Loucy (cell line): ENCODE measurements at regions not wholly inside any gene's neighbourhood (a gene's known extent, or its start where the extent isn't known, plus 50 kb on each side); places are given as distances from the start of the nearest gene placed in this dataset.

Source experiments
- H2AFZ ChIP-seq: fragments of 200-600 bp; sonication (generic); 2 replicates; pipeline ENCODE4 v1.6.0; 2016; ENCODE audit warnings: antibody characterized with exemption, mild to moderate bottlenecking, low read length, moderate library complexity
- H3F3A ChIP-seq: fragments of 200-600 bp; 2 replicates; pipeline ENCODE4 v1.6.0; 2016; ENCODE audit warnings: antibody characterized with exemption, low read depth, mild to moderate bottlenecking
- H3K27me3 ChIP-seq: fragments of 200-600 bp; sonication (generic); 2 replicates; pipeline ENCODE4 v1.6.1; 2014; ENCODE audit warnings: low read length, mild to moderate bottlenecking; ENCODE audit not compliant: insufficient read depth, poor library complexity, severe bottlenecking
- H3K36me3 ChIP-seq: fragments of 200-600 bp; sonication (generic); 2 replicates; pipeline ENCODE4 v1.6.1; 2016; ENCODE audit warnings: low read length; ENCODE audit not compliant: insufficient read depth
- H3K4me1 ChIP-seq: fragments of 200-600 bp; sonication (generic); 2 replicates; pipeline ENCODE4 v1.5.1; 2014; ENCODE audit warnings: low read length, mild to moderate bottlenecking; ENCODE audit not compliant: insufficient read depth, poor library complexity, severe bottlenecking
- H3K4me2 ChIP-seq: fragments of 200-600 bp; sonication (generic); 2 replicates; pipeline ENCODE4 v1.6.0; 2014; ENCODE audit warnings: antibody characterized with exemption, low read length, low read depth, mild to moderate bottlenecking; ENCODE audit not compliant: poor library complexity, severe bottlenecking
- H3K4me3 ChIP-seq: fragments of 200-600 bp; sonication (generic); 2 replicates; pipeline ENCODE4 v1.5.1; 2014; ENCODE audit warnings: low read length, mild to moderate bottlenecking, mixed read lengths; ENCODE audit not compliant: poor library complexity, severe bottlenecking
- H3K79me2 ChIP-seq: fragments of 200-600 bp; sonication (generic); 2 replicates; pipeline ENCODE4 v1.6.1; 2014; ENCODE audit warnings: low read length; ENCODE audit not compliant: insufficient read depth
- H3K9ac ChIP-seq: fragments of 200-600 bp; sonication (generic); 2 replicates; pipeline ENCODE4 v1.6.0; 2014; ENCODE audit warnings: mild to moderate bottlenecking, low read depth, low read length, moderate library complexity; ENCODE audit not compliant: poor library complexity, severe bottlenecking
- H3K9me2 ChIP-seq: fragments of 200-600 bp; sonication (generic); replicated peaks from 2 replicates; pipeline ENCODE4 v1.6.1; 2016; ENCODE audit warnings: low read depth, low read length, mixed read lengths
- H3K9me3 ChIP-seq: fragments of 200-600 bp; sonication (generic); 2 replicates; pipeline ENCODE4 v1.6.1; 2014; ENCODE audit warnings: mild to moderate bottlenecking, antibody characterized with exemption, low read length, low read depth; ENCODE audit not compliant: insufficient read depth
- H4K20me1 ChIP-seq: fragments of 200-600 bp; sonication (generic); 2 replicates; pipeline ENCODE4 v1.6.0; 2014; ENCODE audit warnings: antibody characterized with exemption, low read length, mild to moderate bottlenecking; ENCODE audit not compliant: insufficient read depth, poor library complexity, severe bottlenecking
- EZH2phosphoT487 ChIP-seq: fragments of 200-600 bp; IDR thresholded peaks from 2 replicates; pipeline ENCODE4 v1.6.1; 2018; ENCODE audit warnings: antibody characterized with exemption, mild to moderate bottlenecking, moderate library complexity, borderline replicate concordance
- TF ChIP-seq, protein P1 (sequence below): fragments of 200-600 bp; sonication (generic); conservative IDR thresholded peaks from 2 replicates; pipeline ENCODE4 v1.5.1; 2014; ENCODE audit warnings: mild to moderate bottlenecking, antibody characterized with exemption, low read length

GRCh38 chr17:14488958-14489550 lies 188.2 kb downstream of the HS3ST3B1 start:
- H3K9ac ChIP-seq, result no peak overlapping the region
- no peak overlapping the region for H3K4me2 ChIP-seq
- no peaks in the 10 kb centered on the region for H3K9me2 ChIP-seq
- no peak overlapping the region for H2AFZ ChIP-seq
- no peaks in the 10 kb centered on the region for H3K4me1 ChIP-seq
- H3K36me3 ChIP-seq, result no peaks in the 10 kb centered on the region
- TF ChIP-seq, protein P1, sequence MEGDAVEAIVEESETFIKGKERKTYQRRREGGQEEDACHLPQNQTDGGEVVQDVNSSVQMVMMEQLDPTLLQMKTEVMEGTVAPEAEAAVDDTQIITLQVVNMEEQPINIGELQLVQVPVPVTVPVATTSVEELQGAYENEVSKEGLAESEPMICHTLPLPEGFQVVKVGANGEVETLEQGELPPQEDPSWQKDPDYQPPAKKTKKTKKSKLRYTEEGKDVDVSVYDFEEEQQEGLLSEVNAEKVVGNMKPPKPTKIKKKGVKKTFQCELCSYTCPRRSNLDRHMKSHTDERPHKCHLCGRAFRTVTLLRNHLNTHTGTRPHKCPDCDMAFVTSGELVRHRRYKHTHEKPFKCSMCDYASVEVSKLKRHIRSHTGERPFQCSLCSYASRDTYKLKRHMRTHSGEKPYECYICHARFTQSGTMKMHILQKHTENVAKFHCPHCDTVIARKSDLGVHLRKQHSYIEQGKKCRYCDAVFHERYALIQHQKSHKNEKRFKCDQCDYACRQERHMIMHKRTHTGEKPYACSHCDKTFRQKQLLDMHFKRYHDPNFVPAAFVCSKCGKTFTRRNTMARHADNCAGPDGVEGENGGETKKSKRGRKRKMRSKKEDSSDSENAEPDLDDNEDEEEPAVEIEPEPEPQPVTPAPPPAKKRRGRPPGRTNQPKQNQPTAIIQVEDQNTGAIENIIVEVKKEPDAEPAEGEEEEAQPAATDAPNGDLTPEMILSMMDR, result no peak
- no peak for TF ChIP-seq EZH2phosphoT487
- H3K79me2 ChIP-seq, result no peaks in the 10 kb centered on the region
- no peaks in the 10 kb centered on the region for H4K20me1 ChIP-seq
- H3K9me3 ChIP-seq, result no peaks in the 10 kb centered on the region
- H3K4me3 ChIP-seq, result no peak overlapping the region
- H3F3A ChIP-seq, result no peaks in the 10 kb centered on the region
- no peaks in the 10 kb centered on the region for H3K27me3 ChIP-seq

DNA sequence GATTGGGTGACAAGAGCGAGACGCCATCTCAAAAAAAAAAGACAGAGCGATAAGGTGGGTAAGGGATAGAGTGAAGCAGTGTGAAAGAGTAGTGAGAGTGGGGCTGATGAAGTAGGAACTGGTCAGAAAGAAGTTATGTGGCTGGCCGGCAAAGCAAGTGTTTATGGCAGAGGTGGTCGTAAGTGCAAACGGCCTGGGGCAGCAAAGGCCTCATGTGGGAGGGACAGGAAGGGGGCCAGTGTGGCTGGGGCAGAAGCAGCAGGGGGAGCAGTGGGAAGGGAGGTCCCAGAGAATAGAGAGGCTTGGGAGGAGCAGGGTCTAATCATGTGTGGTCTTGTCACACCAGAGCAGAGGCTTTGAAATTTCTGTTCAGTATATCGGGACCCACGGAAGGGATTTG lies 186.2 kb downstream of the HS3ST3B1 start:
- TF ChIP-seq, protein P1, result no peak
- no peak for TF ChIP-seq EZH2phosphoT487
- no peaks in the 10 kb centered on the region for H3F3A ChIP-seq
- no peaks in the 10 kb centered on the region for H3K79me2 ChIP-seq
- no peaks in the 10 kb centered on the region for H3K4me1 ChIP-seq
- H3K9ac ChIP-seq, result no peak overlapping the region
- H3K4me3 ChIP-seq, result no peak overlapping the region
- no peaks in the 10 kb centered on the region for H3K36me3 ChIP-seq
- no peaks in the 10 kb centered on the region for H3K9me2 ChIP-seq
- no peaks in the 10 kb centered on the region for H4K20me1 ChIP-seq
- no peak overlapping the region for H3K4me2 ChIP-seq
- no peaks in the 10 kb centered on the region for H3K27me3 ChIP-seq
- H2AFZ ChIP-seq, result no peak overlapping the region
- H3K9me3 ChIP-seq, result no peaks in the 10 kb centered on the region

GRCh38 chr17:14482715-14483114 lies 181.8 kb downstream of the HS3ST3B1 start:
- no peak overlapping the region for H3K9ac ChIP-seq
- no peaks in the 10 kb centered on the region for H3K4me1 ChIP-seq
- no peaks in the 10 kb centered on the region for H3K79me2 ChIP-seq
- H3K9me2 ChIP-seq, result no peaks in the 10 kb centered on the region
- H3K4me2 ChIP-seq, result no peak overlapping the region
- no peaks in the 10 kb centered on the region for H3K27me3 ChIP-seq
- no peaks in the 10 kb centered on the region for H3K36me3 ChIP-seq
- no peak overlapping the region for H3K4me3 ChIP-seq
- H4K20me1 ChIP-seq, result no peaks in the 10 kb centered on the region
- H2AFZ ChIP-seq, result no peak overlapping the region
- no peaks in the 10 kb centered on the region for H3F3A ChIP-seq
- TF ChIP-seq EZH2phosphoT487, result no peak
- TF ChIP-seq, protein P1, result no peak
- H3K9me3 ChIP-seq, result no peaks in the 10 kb centered on the region
